Smooth muscle cell of the brain vasculature (primary cell): ENCODE measurements at regions not wholly inside any gene's neighbourhood (a gene's known extent, or its start where the extent isn't known, plus 50 kb on each side); places are given as distances from the start of the nearest gene placed in this dataset.
A peak's percentile ranks its signal among the peaks of the same experiment; 100 is the strongest.

Experiments used
- DNase-seq: peaks from one replicate; pipeline ENCODE4 v3.0.0-alpha.2; 2012; ENCODE audit warnings: low read depth, low spot score

- no peak for DNase-seq
Observed at GRCh38 chr13:74000876-74001275, 133.3 kb downstream of the KLF12 start.

- DNase-seq, result no peak
Observed at GRCh38 chr13:73998631-73999030, 135.6 kb downstream of the KLF12 start.

DNA sequence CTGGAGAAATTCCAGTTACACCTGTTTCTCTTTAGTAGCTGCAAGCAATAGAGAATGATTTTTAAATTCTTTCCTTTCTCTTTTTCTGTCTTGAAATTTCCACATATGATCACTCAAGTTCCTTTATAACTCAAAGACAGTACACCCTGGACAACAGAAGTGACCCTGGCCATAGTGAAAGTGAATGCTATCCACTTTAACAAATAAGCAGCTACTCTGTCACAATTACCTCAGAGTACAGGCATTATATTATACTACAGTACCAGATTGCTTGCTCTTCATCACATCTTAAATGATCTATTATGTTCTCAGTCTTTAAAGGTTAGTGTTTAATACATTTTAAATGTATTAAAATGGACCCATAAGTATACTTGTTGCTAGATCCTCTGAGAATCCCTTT is 136.2 kb downstream of the KLF12 start:
- no peak for DNase-seq

DNA sequence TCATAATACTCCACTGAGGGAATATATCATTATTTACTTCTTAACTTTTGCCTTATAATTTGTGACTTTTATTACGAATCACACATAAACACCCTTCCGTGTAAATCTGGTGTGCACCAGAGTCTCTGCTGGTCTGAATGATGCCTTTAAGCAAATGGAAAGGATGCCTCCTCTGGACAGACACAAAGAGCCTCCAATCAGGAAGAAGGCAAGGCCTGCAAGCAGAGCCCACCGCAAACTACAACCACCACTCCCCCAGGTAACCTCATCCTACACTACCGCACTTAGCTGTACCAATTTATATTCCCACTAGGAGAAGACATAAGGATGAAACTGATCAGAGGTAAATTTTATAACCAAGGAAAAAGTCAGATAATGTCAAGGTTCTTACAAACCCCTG is 137.6 kb downstream of the KLF12 start:
- no peak for DNase-seq

DNA sequence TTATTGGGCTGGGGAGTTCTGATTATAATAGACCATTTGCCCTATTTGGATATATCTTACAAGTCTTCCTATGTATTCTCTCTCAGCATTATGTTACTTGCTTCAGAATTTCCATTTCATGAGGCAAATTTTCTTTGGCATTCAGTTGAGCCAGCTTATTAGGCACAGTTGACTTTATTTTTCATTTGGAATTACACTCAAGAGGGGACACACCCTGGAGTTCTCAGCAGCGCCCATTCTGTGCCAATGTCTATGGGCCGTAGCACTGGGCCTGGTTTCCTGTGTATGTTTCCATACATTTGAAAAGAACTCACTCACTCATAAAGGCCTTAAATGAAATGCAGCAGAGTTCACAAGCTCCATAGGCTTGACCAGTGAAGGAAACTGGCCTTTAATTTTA is 138.5 kb downstream of the KLF12 start:
- DNase-seq, result no peak

- DNase-seq, result no peak
Observed at GRCh38 chr13:73993661-73994060, 140.5 kb downstream of the KLF12 start.

DNA sequence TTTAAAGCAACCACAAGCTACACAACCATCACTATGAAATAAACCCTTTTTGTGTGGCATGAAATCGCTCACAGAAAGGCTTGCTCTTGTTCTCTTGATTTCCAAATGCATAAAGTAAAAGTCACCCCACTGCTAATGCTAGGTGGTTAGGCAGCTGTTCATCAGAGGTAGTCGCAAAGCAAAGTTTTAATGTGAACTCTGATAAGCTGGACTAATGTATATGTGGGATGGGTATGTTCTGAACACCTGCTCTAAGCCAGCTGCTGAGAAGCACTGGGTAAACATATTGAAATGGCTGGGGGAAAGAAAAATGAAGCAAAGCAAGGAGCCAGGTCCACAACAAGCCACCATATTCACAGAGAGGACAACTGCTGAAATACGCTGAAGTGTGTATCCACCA is 142.3 kb downstream of the KLF12 start:
- no peak for DNase-seq

- no peak for DNase-seq
Observed at GRCh38 chr13:73991384-73991783, 142.8 kb downstream of the KLF12 start.

GRCh38 chr13:73989244-73989843 is 144.9 kb downstream of the KLF12 start:
- no peak for DNase-seq

- no peak for DNase-seq
Observed at GRCh38 chr13:73988461-73988860, 145.7 kb downstream of the KLF12 start.

- no peak for DNase-seq
Observed at GRCh38 chr13:73987618-73988017, 146.6 kb downstream of the KLF12 start.

- no peak for DNase-seq
Observed at GRCh38 chr13:73985783-73986182, 148.4 kb downstream of the KLF12 start.

DNA sequence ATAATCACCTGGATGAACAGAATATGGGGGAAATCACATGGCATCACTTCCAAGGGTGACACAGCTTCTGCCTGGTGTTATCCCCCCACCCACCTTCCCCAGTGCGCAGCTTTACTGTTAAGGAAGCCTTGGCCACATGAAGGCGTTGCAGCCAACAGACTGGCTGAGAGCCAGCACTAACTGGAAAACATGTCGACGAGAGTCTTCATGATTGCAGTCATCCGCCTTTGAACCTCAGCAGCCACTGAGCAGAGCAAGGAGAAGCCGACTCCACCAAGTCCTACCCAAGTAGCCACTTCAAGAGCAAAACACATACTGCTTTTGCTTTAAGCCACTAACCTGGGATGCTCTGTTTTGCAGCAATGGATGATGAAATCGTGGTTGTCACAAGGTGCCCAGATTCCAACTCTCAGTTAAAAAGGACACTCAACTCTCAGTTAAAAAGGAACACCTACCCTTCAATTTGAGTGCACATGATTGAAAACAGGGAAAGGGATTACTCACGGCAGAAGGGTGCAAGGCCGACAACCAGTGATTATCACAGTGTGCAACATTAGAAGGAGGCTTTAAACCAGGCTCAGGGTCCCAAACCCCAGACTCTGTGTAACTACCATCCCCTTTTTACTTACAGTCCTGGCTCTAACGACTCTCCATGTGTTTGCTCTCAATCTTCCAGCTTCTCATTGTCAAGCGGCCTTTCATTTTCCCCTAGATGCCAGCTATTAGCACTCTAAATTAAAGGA is 149.1 kb downstream of the KLF12 start:
- no peak for DNase-seq

DNA sequence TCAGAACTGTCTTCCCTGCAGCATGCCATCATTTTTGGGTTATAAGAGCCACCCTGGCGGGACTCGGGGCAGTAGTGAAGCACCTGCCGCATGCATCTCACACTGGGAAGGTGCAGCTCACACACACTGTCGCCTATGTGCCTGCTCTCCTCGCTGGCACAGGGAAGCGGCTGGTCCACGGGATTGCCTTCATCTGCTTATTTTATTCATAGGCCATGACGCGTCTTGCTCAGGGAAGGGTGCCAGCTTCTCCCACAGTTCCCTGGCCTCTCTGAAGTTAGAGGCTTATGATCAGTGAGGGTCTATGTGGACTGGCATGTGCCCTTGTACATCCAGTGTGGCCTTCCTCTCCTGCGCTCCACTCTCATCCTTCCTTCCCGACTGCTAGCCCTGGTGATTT is 150.0 kb downstream of the KLF12 start:
- no peak for DNase-seq

DNA sequence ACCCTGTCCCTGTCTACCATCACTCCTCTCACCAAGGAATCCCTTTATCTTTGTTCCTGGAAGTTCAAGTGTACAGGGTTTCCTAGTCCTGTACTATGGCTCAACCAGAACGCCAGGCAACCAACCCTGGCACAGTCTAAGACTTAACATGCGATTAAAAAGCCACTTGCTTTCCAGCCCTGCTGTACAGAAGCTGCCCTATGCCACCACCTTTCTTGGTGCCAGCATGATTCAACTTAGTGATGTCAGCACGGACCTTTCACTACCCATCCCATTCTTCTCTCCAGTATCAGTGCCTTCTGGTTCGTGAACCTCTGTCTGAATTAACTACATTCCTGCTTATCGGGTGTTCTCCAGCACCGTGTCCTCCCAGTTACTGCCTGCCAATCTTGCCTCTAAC is 151.1 kb downstream of the KLF12 start:
- DNase-seq, result no peak

DNA sequence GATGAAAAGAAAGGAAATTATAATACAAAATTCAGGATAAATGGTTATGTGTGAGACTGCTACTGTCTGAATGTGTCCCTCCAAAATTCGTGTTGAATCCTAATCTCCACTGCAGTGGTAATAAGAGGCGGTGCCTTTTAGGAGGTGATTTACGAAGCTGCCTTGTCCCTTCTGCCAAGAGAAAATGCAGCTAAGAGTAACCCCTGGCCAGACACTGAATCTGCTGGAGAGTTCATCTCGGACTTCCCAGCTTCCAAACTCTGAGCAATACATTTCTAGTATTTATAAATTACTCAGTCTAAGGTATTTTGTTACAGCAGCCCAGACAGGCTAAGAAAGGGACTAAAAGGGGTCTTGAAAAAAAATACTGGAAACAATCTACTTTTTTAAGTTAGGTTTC is 152.6 kb downstream of the KLF12 start:
- DNase-seq, result no peak

DNA sequence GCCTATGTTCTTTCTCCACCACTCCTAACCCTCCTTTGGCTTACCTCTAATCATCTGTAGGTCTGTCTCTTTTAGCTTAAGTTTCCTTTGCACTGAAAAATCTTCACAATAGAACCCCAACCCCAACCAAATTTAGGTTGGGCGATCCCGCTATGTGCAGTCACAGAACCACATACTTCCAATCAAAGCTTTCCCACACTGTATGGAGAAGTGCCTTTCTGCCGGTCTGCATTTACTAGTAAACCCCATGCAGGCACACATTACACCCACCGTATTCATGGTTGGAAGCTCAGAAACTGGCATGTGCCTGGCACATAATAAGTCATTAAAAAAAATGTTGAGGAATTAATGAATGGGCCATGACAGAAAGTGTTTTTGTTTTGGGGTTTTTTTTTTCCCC is 158.4 kb downstream of the KLF12 start:
- DNase-seq, result no peak

GRCh38 chr13:73974051-73974450 is 160.2 kb downstream of the KLF12 start:
- no peak for DNase-seq

GRCh38 chr13:73973156-73973555 is 161.0 kb downstream of the KLF12 start:
- no peak for DNase-seq

DNA sequence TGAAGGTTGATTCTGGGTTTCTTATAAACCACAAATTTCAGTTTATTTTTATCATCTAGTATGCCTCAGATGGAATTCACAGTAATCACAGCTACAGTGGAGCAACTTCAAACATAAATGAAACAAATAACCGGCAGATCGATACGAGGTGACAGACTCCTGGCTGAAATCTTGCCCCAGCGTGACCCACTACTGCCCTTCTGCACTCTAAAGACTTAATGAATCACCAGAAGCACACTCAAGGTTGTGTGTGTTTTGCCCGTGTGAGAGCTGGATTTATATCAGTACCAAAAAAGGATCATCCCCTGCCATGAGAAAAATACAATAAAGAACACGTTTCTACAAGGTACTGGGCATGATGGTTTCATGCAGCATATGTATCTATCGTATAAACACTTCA is 161.7 kb downstream of the KLF12 start:
- no peak for DNase-seq

DNA sequence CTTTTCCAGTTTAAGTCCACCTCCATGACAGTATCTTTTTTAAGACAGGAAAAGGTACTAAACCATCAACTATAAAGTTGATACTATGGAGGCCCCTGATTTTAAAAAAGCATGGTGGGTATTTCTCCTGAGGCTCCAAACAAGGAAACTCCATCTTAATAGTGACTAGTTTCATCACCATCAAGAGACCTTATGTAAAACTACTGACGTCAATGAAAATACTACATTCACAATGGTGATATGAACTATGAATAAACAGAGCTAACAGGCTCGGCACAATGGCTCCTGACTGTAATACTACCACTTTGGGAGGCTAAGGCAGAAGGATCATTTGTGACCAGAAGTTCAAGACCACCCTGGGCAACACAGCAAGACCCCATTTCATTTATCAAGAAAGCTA is 162.7 kb downstream of the KLF12 start:
- no peak for DNase-seq

DNA sequence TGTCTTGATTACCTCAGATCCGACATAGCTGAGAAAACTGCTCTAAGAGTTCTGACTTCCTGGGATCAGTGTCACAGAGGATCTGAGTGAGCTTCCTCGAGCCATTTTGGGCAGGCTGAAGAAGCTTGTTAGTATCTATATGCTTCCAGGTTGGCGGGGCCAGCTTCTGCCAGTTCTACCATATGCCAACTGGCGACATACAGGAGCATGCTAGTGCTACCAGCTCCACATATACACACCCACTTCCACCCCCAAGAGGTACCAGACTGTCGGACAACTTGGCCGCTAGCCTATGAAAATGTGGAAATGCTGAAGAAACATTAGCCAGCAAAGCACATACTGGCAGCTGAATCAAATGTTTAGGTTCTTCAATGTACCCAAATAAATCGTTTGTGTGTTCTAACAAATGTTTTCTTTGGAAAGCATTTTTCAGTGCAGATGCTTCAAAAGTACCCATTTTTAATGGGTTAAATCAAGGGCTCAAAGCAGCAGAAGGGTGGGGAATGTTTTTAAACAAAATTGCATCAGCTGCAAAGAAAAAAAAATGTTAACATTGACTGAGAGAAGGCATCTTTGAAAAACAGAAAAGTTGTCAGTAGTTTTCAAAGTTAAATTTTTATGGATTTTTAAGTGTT is 163.7 kb downstream of the KLF12 start:
- peak; percentile 15 for DNase-seq
